ENCODE measurements at regions not wholly inside any gene's neighbourhood (a gene's known extent, or its start where the extent isn't known, plus 50 kb on each side); places are given as distances from the start of the nearest gene placed in this dataset.

DNA sequence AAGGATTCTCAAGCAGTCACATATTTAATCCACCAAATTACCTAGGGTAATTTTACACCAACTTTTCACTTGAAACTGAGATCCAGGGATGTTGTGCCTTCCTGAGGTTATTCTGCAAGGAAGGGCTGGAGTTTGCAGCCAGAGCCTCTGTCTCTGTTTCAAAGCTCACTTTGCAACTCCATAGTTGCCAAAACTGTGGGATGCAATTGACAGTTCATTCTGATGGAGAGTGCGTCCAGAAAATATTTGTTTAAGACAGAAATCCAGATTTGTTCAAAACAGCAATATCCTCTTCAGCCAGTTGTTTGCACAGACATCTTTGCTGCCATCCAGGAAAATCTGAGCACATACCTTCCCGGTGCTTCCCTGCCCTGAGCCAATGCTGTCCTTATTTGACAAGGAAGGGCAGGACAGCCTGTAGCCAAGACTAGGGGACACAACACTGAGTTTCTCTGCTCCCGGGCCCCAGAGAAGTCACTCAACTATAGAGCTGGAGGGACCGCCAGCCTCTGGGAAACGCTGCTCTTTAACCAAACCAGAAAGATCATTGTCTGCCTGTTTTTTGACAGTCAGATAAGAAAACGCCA lies 297.4 kb downstream of the HIVEP2 start:
- TF ChIP-seq CTCF (conservative IDR thresholded peaks at IDR 0.05) = no peak
- TF ChIP-seq EZH2 (IDR thresholded peaks at IDR 0.05; ENCODE audit: low read depth) = no peak

Data from PC-9 (cell line).